Neural cell (in vitro differentiated cells): ENCODE measurements at regions not wholly inside any gene's neighbourhood (a gene's known extent, or its start where the extent isn't known, plus 50 kb on each side); places are given as distances from the start of the nearest gene placed in this dataset.

Experiments used
- EP300 ChIP-seq: fragments of 450-650 bp; conservative IDR thresholded peaks from 2 replicates; pipeline ENCODE4 v1.6.1; 2014; ENCODE audit warnings: antibody characterized with exemption, mild to moderate bottlenecking, moderate library complexity; ENCODE audit not compliant: poor library complexity, severe bottlenecking
- EZH2 ChIP-seq: fragments of 200-600, 300-800 bp; shearing (Covaris generic), sonication (generic); IDR thresholded peaks from 2 replicates; pipeline ENCODE4 v1.6.1; 2014; ENCODE audit warnings: antibody characterized with exemption, low read length, borderline replicate concordance, mild to moderate bottlenecking; ENCODE audit not compliant: insufficient read depth, poor library complexity, severe bottlenecking
- POLR2AphosphoS5 ChIP-seq: IDR thresholded peaks from 2 replicates; pipeline ENCODE4 v1.6.1; 2012
- RAD21 ChIP-seq: fragments of 450-650 bp; conservative IDR thresholded peaks from 2 replicates; pipeline ENCODE4 v1.6.1; 2014; ENCODE audit warnings: antibody characterized with exemption, mild to moderate bottlenecking, moderate library complexity
- SMC3 ChIP-seq: fragments of 450-650 bp; conservative IDR thresholded peaks from 2 replicates; pipeline ENCODE4 v1.6.1; 2014; ENCODE audit warnings: antibody characterized with exemption, mild to moderate bottlenecking, moderate library complexity; ENCODE audit not compliant: poor library complexity
- TAF1 ChIP-seq: IDR thresholded peaks from 2 replicates; pipeline ENCODE4 v1.6.1; 2012; ENCODE audit warnings: low read depth
- TF ChIP-seq, protein P1 (sequence below): fragments of 450-650 bp; IDR thresholded peaks from 2 replicates; pipeline ENCODE4 v1.5.1; 2014; ENCODE audit warnings: antibody characterized with exemption, mild to moderate bottlenecking, moderate library complexity; ENCODE audit not compliant: poor library complexity, severe bottlenecking
- TF ChIP-seq, protein P2 (sequence below): IDR thresholded peaks from 2 replicates; pipeline ENCODE4 v1.6.1; 2012; ENCODE audit warnings: borderline replicate concordance

DNA sequence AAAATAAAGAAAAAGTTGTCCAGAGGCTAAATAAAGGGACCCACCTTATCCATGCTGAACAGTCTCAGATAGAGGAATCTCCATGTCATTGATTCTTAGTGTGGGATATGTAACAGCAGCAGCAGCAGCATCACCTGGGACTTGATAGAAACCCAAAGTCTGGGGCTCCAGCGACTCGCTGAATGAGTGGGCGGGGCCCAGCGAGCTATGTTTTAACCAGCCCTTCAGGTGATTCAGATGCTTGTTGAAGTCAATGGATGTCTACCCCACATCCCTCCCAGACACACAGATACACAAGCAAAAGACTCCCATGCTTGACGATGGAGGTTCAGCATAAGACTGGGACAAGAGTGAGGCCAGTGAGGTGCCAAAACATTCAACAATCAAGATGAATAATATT, 298.6 kb downstream of the UBE3D start:
- TF ChIP-seq, protein P1, sequence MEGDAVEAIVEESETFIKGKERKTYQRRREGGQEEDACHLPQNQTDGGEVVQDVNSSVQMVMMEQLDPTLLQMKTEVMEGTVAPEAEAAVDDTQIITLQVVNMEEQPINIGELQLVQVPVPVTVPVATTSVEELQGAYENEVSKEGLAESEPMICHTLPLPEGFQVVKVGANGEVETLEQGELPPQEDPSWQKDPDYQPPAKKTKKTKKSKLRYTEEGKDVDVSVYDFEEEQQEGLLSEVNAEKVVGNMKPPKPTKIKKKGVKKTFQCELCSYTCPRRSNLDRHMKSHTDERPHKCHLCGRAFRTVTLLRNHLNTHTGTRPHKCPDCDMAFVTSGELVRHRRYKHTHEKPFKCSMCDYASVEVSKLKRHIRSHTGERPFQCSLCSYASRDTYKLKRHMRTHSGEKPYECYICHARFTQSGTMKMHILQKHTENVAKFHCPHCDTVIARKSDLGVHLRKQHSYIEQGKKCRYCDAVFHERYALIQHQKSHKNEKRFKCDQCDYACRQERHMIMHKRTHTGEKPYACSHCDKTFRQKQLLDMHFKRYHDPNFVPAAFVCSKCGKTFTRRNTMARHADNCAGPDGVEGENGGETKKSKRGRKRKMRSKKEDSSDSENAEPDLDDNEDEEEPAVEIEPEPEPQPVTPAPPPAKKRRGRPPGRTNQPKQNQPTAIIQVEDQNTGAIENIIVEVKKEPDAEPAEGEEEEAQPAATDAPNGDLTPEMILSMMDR: no peak
- TF ChIP-seq POLR2AphosphoS5 (no peak), EP300 (no peak), EZH2 (no peak), SMC3 (no peak), TAF1 (no peak), RAD21 (no peak)
- TF ChIP-seq, protein P2, sequence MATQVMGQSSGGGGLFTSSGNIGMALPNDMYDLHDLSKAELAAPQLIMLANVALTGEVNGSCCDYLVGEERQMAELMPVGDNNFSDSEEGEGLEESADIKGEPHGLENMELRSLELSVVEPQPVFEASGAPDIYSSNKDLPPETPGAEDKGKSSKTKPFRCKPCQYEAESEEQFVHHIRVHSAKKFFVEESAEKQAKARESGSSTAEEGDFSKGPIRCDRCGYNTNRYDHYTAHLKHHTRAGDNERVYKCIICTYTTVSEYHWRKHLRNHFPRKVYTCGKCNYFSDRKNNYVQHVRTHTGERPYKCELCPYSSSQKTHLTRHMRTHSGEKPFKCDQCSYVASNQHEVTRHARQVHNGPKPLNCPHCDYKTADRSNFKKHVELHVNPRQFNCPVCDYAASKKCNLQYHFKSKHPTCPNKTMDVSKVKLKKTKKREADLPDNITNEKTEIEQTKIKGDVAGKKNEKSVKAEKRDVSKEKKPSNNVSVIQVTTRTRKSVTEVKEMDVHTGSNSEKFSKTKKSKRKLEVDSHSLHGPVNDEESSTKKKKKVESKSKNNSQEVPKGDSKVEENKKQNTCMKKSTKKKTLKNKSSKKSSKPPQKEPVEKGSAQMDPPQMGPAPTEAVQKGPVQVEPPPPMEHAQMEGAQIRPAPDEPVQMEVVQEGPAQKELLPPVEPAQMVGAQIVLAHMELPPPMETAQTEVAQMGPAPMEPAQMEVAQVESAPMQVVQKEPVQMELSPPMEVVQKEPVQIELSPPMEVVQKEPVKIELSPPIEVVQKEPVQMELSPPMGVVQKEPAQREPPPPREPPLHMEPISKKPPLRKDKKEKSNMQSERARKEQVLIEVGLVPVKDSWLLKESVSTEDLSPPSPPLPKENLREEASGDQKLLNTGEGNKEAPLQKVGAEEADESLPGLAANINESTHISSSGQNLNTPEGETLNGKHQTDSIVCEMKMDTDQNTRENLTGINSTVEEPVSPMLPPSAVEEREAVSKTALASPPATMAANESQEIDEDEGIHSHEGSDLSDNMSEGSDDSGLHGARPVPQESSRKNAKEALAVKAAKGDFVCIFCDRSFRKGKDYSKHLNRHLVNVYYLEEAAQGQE: no peak
